Large intestine (tissue), 3 donors: ENCODE measurements at regions not wholly inside any gene's neighbourhood (a gene's known extent, or its start where the extent isn't known, plus 50 kb on each side); places are given as distances from the start of the nearest gene placed in this dataset.
"Not testable (repeated sequence)": the region's sequence is repeated elsewhere in the genome, so short reads cannot be mapped to it uniquely, and the experiment has no call there.

Source experiments
- DNase-seq, 2 donors: peaks; one replicate each; pipeline versions ENCODE4 v3.0.0 to v3.0.0-alpha.2; 2013
- H3K27ac ChIP-seq: one replicate; pipeline ENCODE4 v1.5.1; 2013; ENCODE audit warnings: low read length
- H3K27me3 ChIP-seq: 2 replicates; pipeline ENCODE4 v1.6.1; 2013; ENCODE audit warnings: low read length; ENCODE audit not compliant: control insufficient read depth, insufficient read depth
- H3K36me3 ChIP-seq: 2 replicates; pipeline ENCODE4 v1.6.1; 2013; ENCODE audit warnings: low read length; ENCODE audit not compliant: control insufficient read depth, insufficient read depth
- H3K4me1 ChIP-seq: one replicate; pipeline ENCODE4 v1.6.1; 2013; ENCODE audit warnings: low read length; ENCODE audit not compliant: control insufficient read depth, insufficient read depth
- H3K4me3 ChIP-seq: one replicate; pipeline ENCODE4 v1.5.1; 2013; ENCODE audit warnings: low read length
- H3K9me3 ChIP-seq: one replicate; pipeline ENCODE4 v1.6.1; 2013; ENCODE audit warnings: mild to moderate bottlenecking, low read depth, low read length, moderate library complexity; ENCODE audit not compliant: control insufficient read depth
- WGBS: methylation state at CpG from one replicate; pipeline ENCODE4 v1.1.5; 2013; ENCODE audit warnings: low lambda C conversion rate; ENCODE audit not compliant: insufficient coverage; 5-methylcytosine and 5-hydroxymethylcytosine counted together

GRCh38 chr16:29230671-29231096 lies 175.8 kb downstream of the NPIPB11 start:
- Histone ChIP-seq H3K4me1 (peaks cover 16% of the 10 kb centered on the region), H3K9me3 (no peaks in the 10 kb centered on the region), H3K27me3 (no peaks in the 10 kb centered on the region), H3K36me3 (no peaks in the 10 kb centered on the region), H3K4me3 (no peak overlapping the region), H3K27ac (no peak overlapping the region)
- WGBS = no CpG with 5 or more reads among the region's 22 CpGs
- DNase-seq = no peak

DNA sequence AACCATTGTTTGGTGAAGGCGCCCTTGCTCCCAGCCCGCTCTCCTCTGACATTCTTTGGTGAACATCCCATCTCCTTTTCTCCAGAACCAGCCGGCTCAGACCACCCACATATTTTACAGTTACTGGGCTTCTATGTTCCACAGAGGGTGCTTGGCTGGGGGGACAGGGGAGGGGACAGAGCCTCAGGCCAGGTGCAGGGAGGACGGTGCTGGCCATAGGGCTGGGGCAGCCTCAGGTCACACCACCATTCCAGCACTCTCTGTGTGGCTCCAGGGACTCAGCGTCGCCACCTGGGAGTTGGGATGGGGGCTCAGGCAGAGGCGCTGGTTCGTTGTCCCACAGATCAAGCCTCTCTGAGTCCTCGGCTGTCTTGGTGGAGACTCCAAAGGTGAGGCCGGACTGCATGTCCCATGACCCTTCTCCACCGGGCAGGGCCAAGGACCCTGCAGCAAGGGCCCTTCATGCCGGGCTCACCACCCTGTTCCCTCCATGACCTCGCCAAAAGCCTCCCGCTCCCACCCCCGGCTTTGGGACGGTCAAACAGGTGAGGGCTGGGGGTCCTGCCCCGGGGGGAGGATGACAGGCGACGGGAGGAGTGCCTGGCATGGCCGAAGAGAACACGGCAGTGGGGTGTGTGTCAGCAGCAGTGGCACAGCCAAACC lies 176.4 kb downstream of the NPIPB11 start:
- H3K4me1 ChIP-seq = peaks cover 16% of the 10 kb centered on the region
- not testable (repeated sequence) for DNase-seq, H3K4me3 ChIP-seq, H3K27ac ChIP-seq, H3K9me3 ChIP-seq, H3K27me3 ChIP-seq, H3K36me3 ChIP-seq
- WGBS = no CpG with 5 or more reads among the region's 21 CpGs

DNA sequence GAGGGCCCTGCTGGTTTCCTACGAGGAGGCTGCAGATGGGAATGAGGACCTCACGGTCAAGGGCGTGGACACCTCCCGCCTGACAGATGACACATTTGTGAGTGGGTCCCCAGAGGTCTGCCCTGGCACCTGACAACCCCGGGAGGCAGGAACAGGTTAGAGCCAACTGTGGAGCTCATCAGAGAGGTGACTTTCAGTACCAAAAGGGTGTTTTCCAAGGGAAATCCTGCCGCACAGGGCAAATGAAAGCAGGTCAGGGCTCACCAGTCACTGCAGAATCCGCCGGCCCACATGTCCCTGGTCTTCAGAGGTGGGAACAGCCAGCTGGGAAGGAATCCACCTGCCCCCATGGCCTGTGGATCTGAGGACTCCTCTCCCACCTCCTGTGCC lies 176.9 kb downstream of the NPIPB11 start:
- H3K27me3 ChIP-seq, H3K4me3 ChIP-seq, H3K36me3 ChIP-seq, H3K9me3 ChIP-seq: not testable (repeated sequence)
- peak in 1 of 2 donors; percentile 11 for DNase-seq
- WGBS = no CpG with 5 or more reads among the region's 8 CpGs
- peak overlapping the region; percentile 63 for H3K27ac ChIP-seq
- peaks cover 16% of the 10 kb centered on the region for H3K4me1 ChIP-seq

DNA sequence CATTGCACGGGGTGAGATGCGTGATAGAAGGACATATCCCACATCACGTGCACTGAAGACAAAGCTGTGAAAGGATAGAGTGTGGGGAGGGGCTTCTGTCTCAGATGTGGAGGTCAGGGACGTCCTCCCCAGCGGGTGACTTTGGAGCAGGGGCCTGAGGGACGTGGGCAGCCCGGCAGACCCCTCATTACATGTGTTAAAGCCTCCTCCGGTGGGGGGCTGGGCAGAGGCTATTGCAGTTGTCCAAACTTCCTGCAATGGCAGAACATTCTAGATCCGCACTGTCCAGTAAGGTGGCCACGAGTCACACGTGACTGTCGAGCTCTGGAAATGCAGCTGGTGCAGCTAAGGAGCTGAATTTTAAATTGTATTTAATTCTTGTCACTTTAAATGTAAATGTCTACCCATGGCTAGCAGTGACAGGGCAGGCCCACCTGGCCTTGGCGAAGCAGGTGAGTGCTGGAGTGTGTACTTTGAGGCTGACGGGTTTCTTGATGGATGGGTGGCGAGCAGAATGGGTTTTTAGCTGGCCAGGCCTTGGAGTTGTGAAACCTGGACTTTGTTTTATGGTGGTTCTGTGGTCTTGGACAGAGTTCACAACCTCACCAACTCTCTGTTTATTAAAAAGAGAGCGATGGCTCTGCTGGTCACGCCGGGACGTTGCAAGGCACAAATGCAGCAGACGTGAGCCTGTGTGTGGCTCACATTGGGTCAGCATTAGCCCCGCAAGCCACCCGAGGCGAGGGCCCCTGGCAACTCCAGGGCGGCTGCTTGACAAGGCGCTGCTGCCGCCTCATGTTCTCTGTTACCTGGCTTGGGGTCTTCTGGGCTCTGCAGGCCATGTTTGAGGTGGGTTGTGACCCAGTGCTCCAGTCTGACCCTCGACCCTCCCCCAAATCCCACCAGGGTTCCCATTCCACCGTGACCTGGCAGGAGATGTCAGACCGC lies 177.6 kb downstream of the NPIPB11 start:
- not testable (repeated sequence) for H3K36me3 ChIP-seq, H3K4me3 ChIP-seq, H3K9me3 ChIP-seq, H3K27me3 ChIP-seq
- Histone ChIP-seq H3K4me1 (peaks cover 16% of the 10 kb centered on the region), H3K27ac (peak overlapping the region; percentile 63)
- DNase-seq = peak; percentile 53 to 77
- no CpG with 5 or more reads among the region's 29 CpGs for WGBS

GRCh38 chr16:29227751-29228663 lies 178.5 kb downstream of the NPIPB11 start:
- H3K4me3 ChIP-seq, H3K36me3 ChIP-seq, H3K9me3 ChIP-seq, H3K27me3 ChIP-seq: not testable (repeated sequence)
- WGBS = no CpG with 5 or more reads among the region's 20 CpGs
- DNase-seq = peak; percentile 71 to 74
- Histone ChIP-seq H3K4me1 (peaks cover 16% of the 10 kb centered on the region), H3K27ac (peak overlapping the region; percentile 51)

- H3K27me3 ChIP-seq = no peaks in the 10 kb centered on the region
- WGBS = no CpG with 5 or more reads among the region's 13 CpGs
- peaks cover 16% of the 10 kb centered on the region for H3K4me1 ChIP-seq
- no peak overlapping the region for H3K4me3 ChIP-seq
- no peaks in the 10 kb centered on the region for H3K9me3 ChIP-seq
- DNase-seq = no peak
- H3K36me3 ChIP-seq = no peaks in the 10 kb centered on the region
- no peak overlapping the region for H3K27ac ChIP-seq
These were observed 179.7 kb downstream of the NPIPB11 start for GRCh38 chr16:29226782-29227181.

GRCh38 chr16:29224675-29225074 lies 181.8 kb downstream of the NPIPB11 start:
- H3K27ac ChIP-seq, H3K9me3 ChIP-seq, H3K36me3 ChIP-seq, H3K27me3 ChIP-seq, H3K4me3 ChIP-seq, DNase-seq: not testable (repeated sequence)
- WGBS = no CpG with 5 or more reads among the region's 4 CpGs
- peaks cover 15% of the 10 kb centered on the region for H3K4me1 ChIP-seq

DNA sequence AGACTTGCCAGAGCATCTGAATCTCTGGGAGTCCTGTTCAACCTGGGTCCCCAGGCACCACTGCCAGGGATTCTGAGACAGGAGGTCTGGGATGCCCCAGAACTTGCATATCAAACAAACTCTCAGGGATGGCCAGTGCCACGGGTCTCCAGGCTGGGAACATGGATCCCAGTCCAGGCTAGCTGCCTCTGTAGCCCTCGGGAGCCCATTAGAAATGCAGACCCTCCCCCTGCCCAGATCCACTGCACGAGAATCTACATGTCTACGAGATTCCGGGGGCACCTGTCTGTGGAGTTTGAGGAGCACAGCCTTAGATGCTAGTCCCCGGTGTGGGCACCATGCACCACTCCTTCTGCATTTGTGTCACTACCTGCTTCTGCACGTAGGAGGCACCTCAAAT lies 183.9 kb downstream of the NPIPB11 start:
- not testable (repeated sequence) for H3K27me3 ChIP-seq, DNase-seq, H3K27ac ChIP-seq, H3K4me1 ChIP-seq, H3K9me3 ChIP-seq, H3K4me3 ChIP-seq, H3K36me3 ChIP-seq
- no CpG with 5 or more reads among the region's 7 CpGs for WGBS

DNA sequence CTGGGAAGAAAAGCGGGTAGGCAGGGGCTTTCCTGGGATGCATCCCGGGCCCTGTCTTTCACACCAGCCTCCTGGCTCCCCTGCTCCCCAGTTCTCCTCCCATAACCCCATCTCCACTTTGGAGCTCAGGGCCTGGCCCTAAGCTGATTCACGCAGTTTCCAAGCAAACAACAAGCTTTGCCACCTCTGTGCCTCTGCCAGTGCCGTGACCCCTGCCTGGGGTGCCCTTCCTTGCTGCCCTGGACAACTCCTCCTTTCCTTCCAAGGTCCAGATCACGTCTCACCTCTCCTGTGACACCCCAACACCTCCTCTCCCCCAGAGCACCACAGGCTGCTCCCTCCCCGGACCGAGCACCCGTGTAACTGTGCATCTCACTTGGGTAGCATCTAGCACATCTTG lies 184.5 kb downstream of the NPIPB11 start:
- H3K36me3 ChIP-seq, H3K9me3 ChIP-seq, H3K27me3 ChIP-seq, H3K27ac ChIP-seq, H3K4me1 ChIP-seq, DNase-seq, H3K4me3 ChIP-seq: not testable (repeated sequence)
- WGBS = no CpG with 5 or more reads among the region's 8 CpGs

DNA sequence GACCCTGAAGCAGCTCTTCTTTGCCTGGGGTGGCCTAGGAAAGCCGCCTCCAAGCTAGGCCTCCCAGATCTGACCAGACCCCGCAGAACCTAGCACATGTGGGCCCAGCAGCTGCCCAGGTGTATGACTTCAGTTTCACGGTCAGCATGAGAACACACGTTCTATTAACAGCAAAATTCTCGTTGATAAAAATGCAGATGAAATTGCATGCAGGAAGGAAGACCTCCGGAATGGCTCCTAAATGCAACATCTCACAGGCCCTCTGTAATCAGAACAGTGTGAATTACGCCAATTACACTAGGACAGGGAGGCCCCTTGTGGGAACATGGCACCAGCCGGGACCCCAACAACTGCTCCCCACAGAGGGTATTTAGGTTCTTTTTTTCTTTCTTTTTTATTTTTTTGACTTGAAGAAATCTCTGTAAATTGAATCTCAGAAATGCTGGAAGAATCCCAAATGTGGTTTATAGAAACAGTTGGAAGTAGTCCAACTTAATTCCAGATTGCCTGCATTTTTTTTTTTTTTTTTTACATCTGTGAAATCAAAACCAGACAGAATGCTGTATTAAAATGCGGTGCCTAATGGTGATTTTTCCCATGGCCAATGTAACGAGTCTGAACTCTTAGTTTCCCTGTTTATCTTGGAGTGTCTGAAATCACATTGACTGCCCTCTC lies 185.1 kb downstream of the NPIPB11 start:
- H3K27ac ChIP-seq, H3K36me3 ChIP-seq, H3K27me3 ChIP-seq, H3K9me3 ChIP-seq, H3K4me3 ChIP-seq, H3K4me1 ChIP-seq, DNase-seq: not testable (repeated sequence)
- no CpG with 5 or more reads among the region's 10 CpGs for WGBS
